ENCODE measurements at regions not wholly inside any gene's neighbourhood (a gene's known extent, or its start where the extent isn't known, plus 50 kb on each side); places are given as distances from the start of the nearest gene placed in this dataset.
"Not testable (repeated sequence)": the region's sequence is repeated elsewhere in the genome, so short reads cannot be mapped to it uniquely, and the experiment has no call there.

DNA sequence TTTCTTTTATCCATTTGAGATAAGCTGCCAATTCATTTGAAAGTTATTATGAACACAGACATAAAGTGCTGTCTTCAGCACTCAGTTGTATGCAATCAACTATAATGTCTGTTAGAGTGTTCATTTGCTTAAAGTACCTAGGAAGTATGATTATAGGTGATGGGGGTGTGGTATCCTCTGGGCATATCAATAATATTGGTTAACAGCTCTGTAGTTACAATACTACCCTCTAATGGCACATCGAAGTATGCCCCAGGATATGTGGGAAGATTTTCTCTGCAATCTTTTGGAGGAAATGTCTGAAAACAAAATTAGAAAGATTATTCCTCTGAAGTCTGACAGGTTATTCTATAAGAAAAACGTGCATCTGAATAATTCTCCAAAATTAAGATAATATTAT lies 429.7 kb downstream of the ARL4A start:
- Mint-ChIP-seq H3K27me3 (no peaks in the 10 kb centered on the region), H3K4me1 (peaks cover 3% of the 10 kb centered on the region), H3K9me3 (ENCODE audit: insufficient read depth) (peaks cover under 1% of the 10 kb centered on the region), H3K4me3 (no peak overlapping the region), H3K27ac (no peak overlapping the region)
- ATAC-seq (ENCODE audit: low read depth) (no peak), DNase-seq (peak; percentile 18)
- POLR2A ChIA-PET, result no interaction called here
- H3K4me2 ChIP-seq (replicated peaks; ENCODE audit: low read depth, low read length, poor library complexity, severe bottlenecking), result no peak overlapping the region
- no peaks in the 10 kb centered on the region for H3K9me3 ChIP-seq (ENCODE audit: control extremely low read depth in 1 of 3, control insufficient read depth in 2 of 3, insufficient read depth in 1 of 3, low read length in 2 of 3)
- no peaks in the 10 kb centered on the region for H3K4me1 ChIP-seq (ENCODE audit: control insufficient read depth in 2 of 2, insufficient read depth in 2 of 2, low read length in 2 of 2)
- intact Hi-C loops (cut with micrococcal nuclease), result loop anchor here (2.0 to 10.0 kb wide), 3 partner anchors 430 to 592 kb away; partner anchors contain the start of gene ARL4A
- no peaks in the 10 kb centered on the region for H3K79me2 ChIP-seq (ENCODE audit: control insufficient read depth, insufficient read depth, low read length)
- no peak overlapping the region for H3K9ac ChIP-seq (ENCODE audit: low read length)
- no peak overlapping the region for H3K27ac ChIP-seq (ENCODE audit: low read length in 2 of 2)
- TF ChIP-seq, protein P1, sequence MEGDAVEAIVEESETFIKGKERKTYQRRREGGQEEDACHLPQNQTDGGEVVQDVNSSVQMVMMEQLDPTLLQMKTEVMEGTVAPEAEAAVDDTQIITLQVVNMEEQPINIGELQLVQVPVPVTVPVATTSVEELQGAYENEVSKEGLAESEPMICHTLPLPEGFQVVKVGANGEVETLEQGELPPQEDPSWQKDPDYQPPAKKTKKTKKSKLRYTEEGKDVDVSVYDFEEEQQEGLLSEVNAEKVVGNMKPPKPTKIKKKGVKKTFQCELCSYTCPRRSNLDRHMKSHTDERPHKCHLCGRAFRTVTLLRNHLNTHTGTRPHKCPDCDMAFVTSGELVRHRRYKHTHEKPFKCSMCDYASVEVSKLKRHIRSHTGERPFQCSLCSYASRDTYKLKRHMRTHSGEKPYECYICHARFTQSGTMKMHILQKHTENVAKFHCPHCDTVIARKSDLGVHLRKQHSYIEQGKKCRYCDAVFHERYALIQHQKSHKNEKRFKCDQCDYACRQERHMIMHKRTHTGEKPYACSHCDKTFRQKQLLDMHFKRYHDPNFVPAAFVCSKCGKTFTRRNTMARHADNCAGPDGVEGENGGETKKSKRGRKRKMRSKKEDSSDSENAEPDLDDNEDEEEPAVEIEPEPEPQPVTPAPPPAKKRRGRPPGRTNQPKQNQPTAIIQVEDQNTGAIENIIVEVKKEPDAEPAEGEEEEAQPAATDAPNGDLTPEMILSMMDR (IDR thresholded peaks at IDR 0.05), result no peak
- TF ChIP-seq EZH2 (IDR thresholded peaks at IDR 0.05; ENCODE audit: borderline replicate concordance, insufficient read depth, low read depth, low read length, poor library complexity, severe bottlenecking), result no peak
- no peak overlapping the region for H2AFZ ChIP-seq (ENCODE audit: insufficient read depth, low read depth, low read length, poor library complexity, severe bottlenecking)
- CTCF ChIA-PET, result interaction anchor here (0.8 to 3.0 kb wide), 7 partner anchors 9 to 592 kb away, joined by 3 to 11 read pairs (median 3); partner anchors contain the start of gene ARL4A
- no peaks in the 10 kb centered on the region for H3K36me3 ChIP-seq (replicated peaks in 1 of 2; ENCODE audit: control extremely low read depth in 1 of 2, control insufficient read depth in 1 of 2, extremely low read depth in 1 of 2, insufficient read depth in 2 of 2, low read length in 1 of 2)
- no peaks in the 10 kb centered on the region for H3K27me3 ChIP-seq (replicated peaks in 1 of 4; ENCODE audit: control extremely low read depth in 1 of 4, control insufficient read depth in 3 of 4, insufficient read depth in 4 of 4, low read length in 3 of 4)
- H4K20me1 ChIP-seq (ENCODE audit: control insufficient read depth, insufficient read depth, low read length, poor library complexity, severe bottlenecking), result no peaks in the 10 kb centered on the region
- WGBS (ENCODE audit: insufficient coverage), result no CpG with 5 or more reads among the region's 2 CpGs
- no peak overlapping the region for H3K4me3 ChIP-seq (ENCODE audit: control extremely low read depth in 1 of 5, extremely low read depth in 1 of 5, insufficient read depth in 1 of 5, low read depth in 2 of 5, low read length in 4 of 5)

DNA sequence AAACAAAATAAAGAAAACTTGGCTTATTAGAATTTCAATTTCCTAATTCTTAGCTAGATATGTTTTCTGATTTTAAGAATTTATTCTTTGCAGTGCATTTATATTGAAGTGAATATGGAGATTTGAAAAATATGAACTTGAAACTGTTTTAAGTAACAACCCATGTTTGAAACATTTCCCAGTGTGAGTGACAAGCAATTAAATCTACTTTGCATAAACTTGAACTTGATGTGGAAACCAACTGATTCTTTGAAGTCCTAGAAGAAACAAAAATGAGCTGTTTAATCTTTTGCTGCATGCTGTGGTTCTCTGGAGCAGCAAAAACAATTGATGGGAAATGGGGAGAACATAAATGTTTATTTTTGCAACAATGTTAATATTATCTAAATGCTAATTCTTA lies 430.2 kb downstream of the ARL4A start:
- no peak overlapping the region for H3K4me2 ChIP-seq (replicated peaks; ENCODE audit: low read depth, low read length, poor library complexity, severe bottlenecking)
- ATAC-seq (ENCODE audit: low read depth) (no peak), DNase-seq (no peak)
- no peaks in the 10 kb centered on the region for H3K36me3 ChIP-seq (replicated peaks in 1 of 2; ENCODE audit: control extremely low read depth in 1 of 2, control insufficient read depth in 1 of 2, extremely low read depth in 1 of 2, insufficient read depth in 2 of 2, low read length in 1 of 2)
- H3K9me3 Mint-ChIP-seq (ENCODE audit: insufficient read depth), result peaks cover 3% of the 10 kb centered on the region
- H3K27me3 ChIP-seq (replicated peaks in 1 of 4; ENCODE audit: control extremely low read depth in 1 of 4, control insufficient read depth in 3 of 4, insufficient read depth in 4 of 4, low read length in 3 of 4), result no peaks in the 10 kb centered on the region
- intact Hi-C loops (cut with micrococcal nuclease), result loop anchor here (2.0 to 10.0 kb wide), 3 partner anchors 430 to 593 kb away; partner anchors contain the start of gene ARL4A
- no peaks in the 10 kb centered on the region for H3K27me3 Mint-ChIP-seq
- H3K4me3 Mint-ChIP-seq, result no peak overlapping the region
- no peaks in the 10 kb centered on the region for H3K9me3 ChIP-seq (ENCODE audit: control extremely low read depth in 1 of 3, control insufficient read depth in 2 of 3, insufficient read depth in 1 of 3, low read length in 2 of 3)
- H3K4me1 Mint-ChIP-seq, result peaks cover 3% of the 10 kb centered on the region
- H3K9ac ChIP-seq (ENCODE audit: low read length), result no peak overlapping the region
- H3K79me2 ChIP-seq (ENCODE audit: control insufficient read depth, insufficient read depth, low read length), result no peaks in the 10 kb centered on the region
- H3K4me1 ChIP-seq (ENCODE audit: control insufficient read depth in 2 of 2, insufficient read depth in 2 of 2, low read length in 2 of 2), result no peaks in the 10 kb centered on the region
- H3K27ac ChIP-seq (ENCODE audit: low read length in 2 of 2), result no peak overlapping the region
- H3K27ac Mint-ChIP-seq, result no peak overlapping the region
- H4K20me1 ChIP-seq (ENCODE audit: control insufficient read depth, insufficient read depth, low read length, poor library complexity, severe bottlenecking), result no peaks in the 10 kb centered on the region
- TF ChIP-seq, protein P1 (IDR thresholded peaks at IDR 0.05), result no peak
- no peak for TF ChIP-seq EZH2 (IDR thresholded peaks at IDR 0.05; ENCODE audit: borderline replicate concordance, insufficient read depth, low read depth, low read length, poor library complexity, severe bottlenecking)
- POLR2A ChIA-PET, result no interaction called here
- no peak overlapping the region for H2AFZ ChIP-seq (ENCODE audit: insufficient read depth, low read depth, low read length, poor library complexity, severe bottlenecking)
- no peak overlapping the region for H3K4me3 ChIP-seq (ENCODE audit: control extremely low read depth in 1 of 5, extremely low read depth in 1 of 5, insufficient read depth in 1 of 5, low read depth in 2 of 5, low read length in 4 of 5)
- CTCF ChIA-PET, result interaction anchor here (0.8 to 3.0 kb wide), 8 partner anchors 9 to 593 kb away, joined by 3 to 11 read pairs (median 4); partner anchors contain the start of gene ARL4A

- H3K27ac ChIP-seq (ENCODE audit: low read length in 2 of 2); H2AFZ ChIP-seq (ENCODE audit: insufficient read depth, low read depth, low read length, poor library complexity, severe bottlenecking); ATAC-seq (ENCODE audit: low read depth); H3K9me3 ChIP-seq (ENCODE audit: control extremely low read depth in 1 of 3, control insufficient read depth in 2 of 3, insufficient read depth in 1 of 3, low read length in 2 of 3); POLR2A ChIA-PET; H3K27ac Mint-ChIP-seq; H3K4me2 ChIP-seq (replicated peaks; ENCODE audit: low read depth, low read length, poor library complexity, severe bottlenecking); H4K20me1 ChIP-seq (ENCODE audit: control insufficient read depth, insufficient read depth, low read length, poor library complexity, severe bottlenecking); H3K27me3 Mint-ChIP-seq; DNase-seq; intact Hi-C loops (cut with micrococcal nuclease); CTCF ChIA-PET; H3K9ac ChIP-seq (ENCODE audit: low read length); H3K36me3 ChIP-seq (replicated peaks in 1 of 2; ENCODE audit: control extremely low read depth in 1 of 2, control insufficient read depth in 1 of 2, extremely low read depth in 1 of 2, insufficient read depth in 2 of 2, low read length in 1 of 2); H3K4me3 Mint-ChIP-seq; H3K9me3 Mint-ChIP-seq (ENCODE audit: insufficient read depth); H3K4me3 ChIP-seq (ENCODE audit: control extremely low read depth in 1 of 5, extremely low read depth in 1 of 5, insufficient read depth in 1 of 5, low read depth in 2 of 5, low read length in 4 of 5); H3K27me3 ChIP-seq (replicated peaks in 1 of 4; ENCODE audit: control extremely low read depth in 1 of 4, control insufficient read depth in 3 of 4, insufficient read depth in 4 of 4, low read length in 3 of 4); H3K79me2 ChIP-seq (ENCODE audit: control insufficient read depth, insufficient read depth, low read length); H3K4me1 ChIP-seq (ENCODE audit: control insufficient read depth in 2 of 2, insufficient read depth in 2 of 2, low read length in 2 of 2); H3K4me1 Mint-ChIP-seq: not testable (repeated sequence)
- WGBS (ENCODE audit: insufficient coverage), result 83% methylated on average over 2 of the region's 2 CpGs
Measured at GRCh38 chr7:13124629-13125028, 437.2 kb downstream of the ARL4A start.
